GM12872 (cell line): ENCODE measurements at regions not wholly inside any gene's neighbourhood (a gene's known extent, or its start where the extent isn't known, plus 50 kb on each side); places are given as distances from the start of the nearest gene placed in this dataset.

Experiments
- CTCF ChIP-seq: IDR thresholded peaks from 3 replicates; pipeline ENCODE4 v1.5.1; 2011; ENCODE audit warnings: low read depth, mild to moderate bottlenecking, low read length, moderate library complexity; ENCODE audit not compliant: insufficient read depth

GRCh38 chr5:158194561-158194976, 335.6 kb upstream of the CLINT1 start:
- TF ChIP-seq CTCF, result no peak

- no peak for TF ChIP-seq CTCF
Measured at GRCh38 chr5:158180407-158180806, 321.5 kb upstream of the CLINT1 start.

- TF ChIP-seq CTCF, result no peak
Measured at GRCh38 chr5:158179271-158179670, 320.3 kb upstream of the CLINT1 start.

- no peak for TF ChIP-seq CTCF
Measured at GRCh38 chr5:158178535-158178934, 319.6 kb upstream of the CLINT1 start.

GRCh38 chr5:158177146-158177545, 318.2 kb upstream of the CLINT1 start:
- no peak for TF ChIP-seq CTCF

- no peak for TF ChIP-seq CTCF
Measured at GRCh38 chr5:158175934-158176481, 317.1 kb upstream of the CLINT1 start.

GRCh38 chr5:158174918-158175851, 316.2 kb upstream of the CLINT1 start:
- peak; percentile 77 for TF ChIP-seq CTCF
